Activated CD4-positive, alpha-beta T cell treated with anti-CD3 and anti-CD28 coated beads for 48 hours (primary cell): ENCODE measurements at regions not wholly inside any gene's neighbourhood (a gene's known extent, or its start where the extent isn't known, plus 50 kb on each side); places are given as distances from the start of the nearest gene placed in this dataset.
"Not testable (repeated sequence)": the region's sequence is repeated elsewhere in the genome, so short reads cannot be mapped to it uniquely, and the experiment has no call there.

Experiments
- DNase-seq: peaks from one replicate; pipeline ENCODE4 v3.0.0-alpha.2; 2020

- not testable (repeated sequence) for DNase-seq
Observed at GRCh38 chr2:240243049-240243448, 102.6 kb upstream of the OTOS start.

DNA sequence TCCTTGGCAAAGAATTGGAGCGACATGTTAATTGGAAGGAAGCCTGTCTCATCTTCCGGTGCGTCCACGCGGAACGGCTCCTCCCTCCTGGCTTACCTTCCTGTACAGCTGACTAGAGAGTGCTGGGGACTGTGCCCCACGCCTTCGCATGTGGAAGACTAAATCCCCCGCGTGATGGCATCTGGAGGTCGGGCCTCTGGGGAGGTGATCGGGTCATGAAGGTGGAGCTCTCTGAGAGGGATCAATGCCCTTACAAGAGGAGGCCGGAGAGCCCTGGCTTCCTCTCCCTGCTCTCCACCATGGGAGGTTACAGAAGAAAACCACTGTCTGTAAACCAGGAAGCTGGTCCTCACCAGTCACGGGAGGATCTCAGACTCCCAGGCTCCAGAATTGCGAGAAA lies 104.1 kb upstream of the OTOS start:
- DNase-seq, result no peak

DNA sequence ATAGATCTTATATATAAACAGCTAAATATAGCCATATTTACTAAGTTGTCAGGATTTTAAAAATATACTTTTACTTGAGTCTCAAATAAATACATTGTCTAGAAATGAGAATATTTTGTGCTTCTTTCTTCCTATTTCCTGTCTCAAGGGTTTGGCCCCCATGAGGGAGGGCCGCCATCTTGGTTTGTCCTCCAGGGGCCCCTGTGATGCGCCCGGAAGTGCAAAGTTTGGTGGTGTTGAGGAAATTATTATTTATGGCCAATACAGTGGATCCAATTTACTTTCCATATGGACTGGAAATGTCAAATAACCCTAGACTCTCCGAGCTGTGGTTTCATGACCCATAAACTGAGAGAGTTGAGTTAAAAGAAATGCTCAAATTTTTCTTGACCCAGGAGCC lies 104.7 kb upstream of the OTOS start:
- DNase-seq, result no peak

DNA sequence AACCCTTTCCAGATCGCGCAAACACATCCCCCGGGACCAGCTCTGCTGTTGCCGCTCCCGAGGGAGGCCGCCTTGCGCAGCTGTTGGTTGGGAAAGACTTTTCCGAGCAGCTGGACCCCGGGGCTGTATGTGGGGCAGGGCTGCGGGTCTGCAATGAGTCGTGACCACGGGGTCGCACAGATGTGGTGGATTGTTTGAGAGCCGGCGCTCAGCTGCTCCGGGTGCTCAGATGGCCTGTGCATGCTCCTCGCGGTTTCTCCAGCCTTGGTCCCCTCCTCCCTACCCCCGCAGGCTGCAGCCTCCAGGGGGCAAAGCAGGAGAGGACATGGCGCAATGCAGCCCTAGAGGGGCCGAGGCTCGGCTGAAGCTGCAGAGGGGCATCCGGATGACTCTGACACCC lies 105.2 kb upstream of the OTOS start:
- no peak for DNase-seq

GRCh38 chr2:240246173-240246820 lies 105.8 kb upstream of the OTOS start:
- DNase-seq, result no peak

GRCh38 chr2:240247241-240247867 lies 106.9 kb upstream of the OTOS start:
- DNase-seq, result no peak

GRCh38 chr2:240247868-240248720 lies 107.6 kb upstream of the OTOS start:
- no peak for DNase-seq

GRCh38 chr2:240248721-240249422 lies 108.4 kb upstream of the OTOS start:
- no peak for DNase-seq

DNA sequence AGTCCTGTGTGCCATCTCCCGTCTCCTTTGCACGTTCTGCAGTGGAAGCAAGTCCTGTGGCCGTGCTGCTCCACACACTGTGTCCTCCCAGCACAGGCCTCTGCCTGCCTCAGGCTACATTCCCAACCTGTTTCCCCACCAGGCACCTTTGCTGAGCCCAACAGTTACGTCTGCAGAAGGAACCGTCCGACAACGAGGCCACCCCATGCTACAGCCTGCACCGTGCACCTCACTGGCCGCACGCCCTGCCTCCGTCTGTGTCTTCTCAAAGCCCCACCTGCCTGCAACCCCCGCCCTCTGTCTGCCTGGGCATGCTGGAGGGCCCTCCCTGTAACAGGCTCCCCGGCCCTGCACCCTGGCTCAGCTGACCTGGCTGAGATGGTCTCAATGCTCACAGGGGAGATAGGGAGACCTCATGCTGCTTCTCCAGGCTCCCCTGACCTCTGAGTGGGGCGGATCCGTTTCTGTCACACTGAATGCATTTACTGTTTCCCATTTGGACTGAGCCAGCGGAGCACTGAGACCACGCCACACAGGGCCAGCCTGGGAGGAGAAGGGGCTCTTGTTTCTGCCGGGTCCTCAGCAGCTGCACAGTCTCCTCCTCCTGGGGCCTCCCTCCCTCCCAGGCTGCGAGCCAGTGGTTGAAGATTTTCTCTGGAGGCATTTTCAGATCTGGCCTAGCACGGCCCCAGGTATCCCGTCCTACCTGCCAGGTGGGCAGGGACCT lies 109.1 kb upstream of the OTOS start:
- DNase-seq, result no peak

DNA sequence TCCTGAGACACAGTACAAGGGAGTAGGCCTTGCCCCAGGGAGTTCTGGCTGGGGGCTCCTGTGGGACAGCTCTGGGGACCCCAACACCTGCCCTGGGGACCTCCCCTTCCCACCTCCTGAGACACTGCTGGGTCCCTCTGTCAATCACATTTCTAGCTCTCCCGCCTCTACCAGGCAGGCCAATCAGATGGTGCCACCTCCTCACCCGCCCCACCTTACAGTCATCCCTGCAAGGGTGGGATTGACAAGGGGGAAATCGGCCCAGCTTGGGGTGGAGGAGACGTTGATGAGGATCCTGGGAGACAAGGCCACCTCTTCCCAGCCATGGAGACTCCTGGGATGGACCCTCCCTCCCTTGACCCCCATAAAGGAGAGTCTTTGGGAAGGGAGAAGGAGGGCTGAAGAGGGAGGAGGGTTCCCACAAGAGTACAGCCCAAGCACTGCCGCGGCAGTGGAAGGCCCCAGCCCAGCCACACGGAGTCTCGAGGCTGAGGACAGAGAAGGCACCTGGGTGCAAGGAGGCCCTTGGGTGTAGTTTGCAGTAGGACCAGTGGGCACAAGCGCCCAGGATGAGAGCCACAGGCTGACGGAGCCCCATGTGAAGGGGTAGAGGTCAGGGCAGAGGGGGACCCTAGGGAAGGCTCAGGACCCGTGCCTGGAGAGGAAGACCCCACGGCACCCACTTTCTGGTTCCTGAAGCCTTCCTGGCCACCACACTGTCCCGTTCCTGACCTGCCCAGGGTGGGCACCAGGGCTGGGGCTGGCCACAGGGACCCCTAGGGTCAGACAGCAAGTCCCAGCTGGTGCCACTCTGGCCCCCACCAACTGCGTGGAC lies 109.9 kb upstream of the OTOS start:
- DNase-seq, result no peak

- no peak for DNase-seq
Observed at GRCh38 chr2:240250985-240251847, 110.8 kb upstream of the OTOS start.

DNA sequence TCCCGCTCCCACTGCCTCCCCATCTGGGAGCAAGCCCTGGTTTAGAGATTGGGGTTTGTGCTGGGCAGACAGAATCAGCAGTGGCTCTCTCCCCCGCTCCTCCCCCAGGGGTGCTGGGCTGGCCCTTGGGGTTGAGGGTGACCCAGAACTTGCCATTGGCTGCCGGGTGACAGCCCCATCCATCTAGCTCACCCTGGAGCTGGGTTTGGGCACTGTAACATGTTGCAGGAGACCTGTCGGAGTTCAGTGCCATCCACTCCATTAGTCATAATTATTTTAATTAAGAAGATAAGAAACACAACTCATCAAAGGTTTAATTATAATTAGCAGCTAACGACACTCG lies 111.4 kb upstream of the OTOS start:
- no peak for DNase-seq

DNA sequence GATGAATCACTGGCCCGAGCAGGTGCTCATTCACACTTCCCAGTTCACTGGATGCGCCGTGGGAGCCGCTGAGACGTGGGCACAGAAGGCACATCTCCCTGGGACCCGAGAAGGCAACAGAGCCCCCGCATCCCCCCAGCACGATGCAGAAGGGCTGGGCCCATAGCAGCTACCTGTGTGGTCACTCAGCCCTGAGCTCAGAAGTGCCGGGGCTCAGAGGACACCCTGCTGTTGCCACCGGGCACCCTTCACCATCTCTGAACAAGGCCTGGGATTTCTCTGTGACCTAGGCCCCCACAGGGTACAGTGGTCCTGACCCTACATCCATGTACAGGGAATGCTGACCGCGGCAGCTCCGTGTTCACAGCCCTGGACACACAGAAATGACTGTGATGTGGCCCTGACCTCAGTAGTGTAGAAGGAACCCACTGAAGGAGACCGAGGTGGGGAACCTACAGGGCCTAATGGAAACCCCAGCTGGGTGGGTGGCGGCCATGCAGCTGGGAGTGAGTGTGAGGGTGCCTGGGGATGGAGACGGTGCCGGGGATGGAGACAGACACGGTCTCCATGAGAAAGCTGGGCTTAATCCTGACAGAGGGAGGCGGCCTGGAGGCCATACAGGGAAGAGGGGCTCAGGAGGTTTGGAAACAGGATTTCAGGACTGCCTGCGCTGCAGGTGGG lies 111.9 kb upstream of the OTOS start:
- no peak for DNase-seq

GRCh38 chr2:240252872-240253511 lies 112.5 kb upstream of the OTOS start:
- DNase-seq, result no peak

DNA sequence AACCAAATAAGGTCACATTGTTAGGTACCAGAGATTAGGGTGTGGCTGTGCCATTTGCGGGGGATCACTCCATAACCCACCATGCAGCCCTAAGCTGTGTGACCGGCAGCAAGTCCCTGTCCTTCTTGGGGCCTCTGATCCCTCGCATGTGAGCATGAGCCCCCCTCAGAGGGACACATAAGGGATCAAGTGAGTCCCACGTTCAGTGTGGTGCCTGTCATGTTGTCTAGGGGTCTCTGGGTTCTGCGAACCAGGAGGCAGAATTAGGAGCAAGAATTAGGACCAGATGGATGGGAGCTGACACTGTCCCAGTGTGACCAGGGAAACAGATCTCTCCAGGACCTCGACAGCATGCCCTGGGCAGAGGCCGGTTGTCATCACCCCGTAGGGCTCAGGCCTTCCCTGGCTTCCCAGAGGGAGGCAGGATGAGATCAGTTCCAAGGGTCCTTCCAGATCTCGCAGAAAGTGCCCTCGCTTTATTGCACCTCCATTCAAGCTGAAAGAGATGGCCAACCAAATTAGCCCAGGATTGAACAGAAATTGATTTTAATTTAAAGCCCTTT lies 113.2 kb upstream of the OTOS start:
- no peak for DNase-seq

- DNase-seq, result no peak
Observed at GRCh38 chr2:240254337-240255164, 114.1 kb upstream of the OTOS start.

GRCh38 chr2:240255165-240255491 lies 114.7 kb upstream of the OTOS start:
- DNase-seq, result no peak
